ENCODE measurements at regions not wholly inside any gene's neighbourhood (a gene's known extent, or its start where the extent isn't known, plus 50 kb on each side); places are given as distances from the start of the nearest gene placed in this dataset.

DNA sequence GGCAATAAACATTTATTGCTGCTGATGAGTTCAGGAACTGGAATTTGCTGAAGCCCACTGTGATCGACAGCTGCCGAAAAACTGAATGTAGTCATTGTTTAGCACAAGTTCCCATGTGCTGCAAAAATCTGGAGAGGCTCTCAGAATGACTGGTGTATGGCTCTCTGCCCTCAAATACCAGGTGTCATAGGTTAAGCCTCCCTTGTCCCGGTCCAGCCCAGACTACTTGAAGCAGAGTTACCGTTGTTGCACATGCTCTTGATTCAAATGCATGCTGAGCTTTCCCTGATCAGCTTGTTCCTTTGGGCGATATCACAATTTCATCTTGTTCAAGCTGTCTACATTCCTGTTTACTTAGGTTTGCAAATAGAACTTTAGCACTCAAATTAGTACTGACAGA, 625.2 kb downstream of the CPS1 start:
- Histone ChIP-seq H3K79me2 (replicated peaks; ENCODE audit: insufficient read depth) (no peaks in the 10 kb centered on the region), H4K20me1 (replicated peaks; ENCODE audit: insufficient read depth) (no peaks in the 10 kb centered on the region), H3K36me3 (ENCODE audit: insufficient read depth) (no peaks in the 10 kb centered on the region), H2AFZ (no peak overlapping the region), H3F3A (replicated peaks; ENCODE audit: low read depth) (no peaks in the 10 kb centered on the region), H3K4me1 (ENCODE audit: insufficient read depth) (no peaks in the 10 kb centered on the region), H3K4me3 (no peak overlapping the region), H3K27me3 (ENCODE audit: insufficient read depth) (no peaks in the 10 kb centered on the region), H3K4me2 (no peak overlapping the region), H3K9me2 (ENCODE audit: insufficient read depth) (no peaks in the 10 kb centered on the region), H3K27ac (ENCODE audit: low read depth) (no peak overlapping the region)
- TF ChIP-seq CREB1 (CRISPR knock-in tag; IDR thresholded peaks at IDR 0.05; ENCODE audit: low read depth) (no peak), NANOG (IDR thresholded peaks at IDR 0.05; ENCODE audit: borderline replicate concordance) (no peak), ZNF331 (CRISPR knock-in tag; IDR thresholded peaks at IDR 0.05; ENCODE audit: low read depth) (no peak)
- TF ChIP-seq, protein P1, sequence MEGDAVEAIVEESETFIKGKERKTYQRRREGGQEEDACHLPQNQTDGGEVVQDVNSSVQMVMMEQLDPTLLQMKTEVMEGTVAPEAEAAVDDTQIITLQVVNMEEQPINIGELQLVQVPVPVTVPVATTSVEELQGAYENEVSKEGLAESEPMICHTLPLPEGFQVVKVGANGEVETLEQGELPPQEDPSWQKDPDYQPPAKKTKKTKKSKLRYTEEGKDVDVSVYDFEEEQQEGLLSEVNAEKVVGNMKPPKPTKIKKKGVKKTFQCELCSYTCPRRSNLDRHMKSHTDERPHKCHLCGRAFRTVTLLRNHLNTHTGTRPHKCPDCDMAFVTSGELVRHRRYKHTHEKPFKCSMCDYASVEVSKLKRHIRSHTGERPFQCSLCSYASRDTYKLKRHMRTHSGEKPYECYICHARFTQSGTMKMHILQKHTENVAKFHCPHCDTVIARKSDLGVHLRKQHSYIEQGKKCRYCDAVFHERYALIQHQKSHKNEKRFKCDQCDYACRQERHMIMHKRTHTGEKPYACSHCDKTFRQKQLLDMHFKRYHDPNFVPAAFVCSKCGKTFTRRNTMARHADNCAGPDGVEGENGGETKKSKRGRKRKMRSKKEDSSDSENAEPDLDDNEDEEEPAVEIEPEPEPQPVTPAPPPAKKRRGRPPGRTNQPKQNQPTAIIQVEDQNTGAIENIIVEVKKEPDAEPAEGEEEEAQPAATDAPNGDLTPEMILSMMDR (conservative IDR thresholded peaks at IDR 0.05; ENCODE audit: low read depth in 2 of 2) = no peak
- no peaks in the 10 kb centered on the region for H3K27me3 Mint-ChIP-seq (ENCODE audit: insufficient read depth, low read depth, poor library complexity)
- ATAC-seq = no peak
- H3K27ac Mint-ChIP-seq = no peak overlapping the region
- H3K36me3 Mint-ChIP-seq (ENCODE audit: low read depth) = no peaks in the 10 kb centered on the region
- no peak for DNase-seq (ENCODE audit: low spot score)
- H3K9me3 Mint-ChIP-seq = no peaks in the 10 kb centered on the region
- H3K4me3 Mint-ChIP-seq = no peak overlapping the region
- no peaks in the 10 kb centered on the region for H3K4me1 Mint-ChIP-seq

GRCh38 chr2:211187602-211188001, 631.2 kb downstream of the CPS1 start:
- H2AFZ ChIP-seq = no peak overlapping the region
- DNase-seq (ENCODE audit: low spot score) (no peak), ATAC-seq (no peak)
- H3K9me2 ChIP-seq (ENCODE audit: insufficient read depth) = no peaks in the 10 kb centered on the region
- Mint-ChIP-seq H3K27me3 (ENCODE audit: insufficient read depth, low read depth, poor library complexity) (no peaks in the 10 kb centered on the region), H3K27ac (no peak overlapping the region), H3K4me3 (no peak overlapping the region), H3K4me1 (no peaks in the 10 kb centered on the region), H3K9me3 (no peaks in the 10 kb centered on the region), H3K36me3 (ENCODE audit: low read depth) (no peaks in the 10 kb centered on the region)
- no peak overlapping the region for H3K4me3 ChIP-seq
- H3K79me2 ChIP-seq (replicated peaks; ENCODE audit: insufficient read depth) = no peaks in the 10 kb centered on the region
- H3K27me3 ChIP-seq (ENCODE audit: insufficient read depth) = no peaks in the 10 kb centered on the region
- no peaks in the 10 kb centered on the region for H4K20me1 ChIP-seq (replicated peaks; ENCODE audit: insufficient read depth)
- no peak overlapping the region for H3K27ac ChIP-seq (ENCODE audit: low read depth)
- H3F3A ChIP-seq (replicated peaks; ENCODE audit: low read depth) = no peaks in the 10 kb centered on the region
- H3K4me2 ChIP-seq = no peak overlapping the region
- H3K36me3 ChIP-seq (ENCODE audit: insufficient read depth) = no peaks in the 10 kb centered on the region
- H3K4me1 ChIP-seq (ENCODE audit: insufficient read depth) = no peaks in the 10 kb centered on the region
- TF ChIP-seq STAT1 (IDR thresholded peaks at IDR 0.05; ENCODE audit: unreplicated experiment) (no peak), ZNF114 (CRISPR knock-in tag; IDR thresholded peaks at IDR 0.05) (no peak), POLR2AphosphoS5 (IDR thresholded peaks at IDR 0.05; ENCODE audit: low read depth) (no peak), REST (IDR thresholded peaks at IDR 0.05; ENCODE audit: unreplicated experiment) (no peak), JUNB (IDR thresholded peaks at IDR 0.05; ENCODE audit: unreplicated experiment) (no peak), EZH2 (IDR thresholded peaks at IDR 0.05; ENCODE audit: low read depth, unreplicated experiment) (no peak), NANOG (IDR thresholded peaks at IDR 0.05; ENCODE audit: borderline replicate concordance) (no peak), EZH2phosphoT487 (IDR thresholded peaks at IDR 0.05; ENCODE audit: unreplicated experiment) (no peak), CREB1 (CRISPR knock-in tag; IDR thresholded peaks at IDR 0.05; ENCODE audit: low read depth) (no peak)
- TF ChIP-seq, protein P2, sequence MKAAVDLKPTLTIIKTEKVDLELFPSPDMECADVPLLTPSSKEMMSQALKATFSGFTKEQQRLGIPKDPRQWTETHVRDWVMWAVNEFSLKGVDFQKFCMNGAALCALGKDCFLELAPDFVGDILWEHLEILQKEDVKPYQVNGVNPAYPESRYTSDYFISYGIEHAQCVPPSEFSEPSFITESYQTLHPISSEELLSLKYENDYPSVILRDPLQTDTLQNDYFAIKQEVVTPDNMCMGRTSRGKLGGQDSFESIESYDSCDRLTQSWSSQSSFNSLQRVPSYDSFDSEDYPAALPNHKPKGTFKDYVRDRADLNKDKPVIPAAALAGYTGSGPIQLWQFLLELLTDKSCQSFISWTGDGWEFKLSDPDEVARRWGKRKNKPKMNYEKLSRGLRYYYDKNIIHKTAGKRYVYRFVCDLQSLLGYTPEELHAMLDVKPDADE (IDR thresholded peaks at IDR 0.05) = no peak
- TF ChIP-seq, protein P1 (conservative IDR thresholded peaks at IDR 0.05; ENCODE audit: low read depth in 2 of 2) = no peak

All from GM23338 (cell line).